Progenitor cell of endocrine pancreas (in vitro differentiated cells): ENCODE measurements at regions not wholly inside any gene's neighbourhood (a gene's known extent, or its start where the extent isn't known, plus 50 kb on each side); places are given as distances from the start of the nearest gene placed in this dataset.

Experiments used
- DNase-seq: peaks from one replicate; pipeline ENCODE4 v3.0.0; 2021; ENCODE audit warnings: low spot score; ENCODE audit not compliant: unreplicated experiment
- H3K27ac Mint-ChIP-seq: 2 replicates; pipeline ENCODE4 v1.8.0; 2021; ENCODE audit warnings: mild to moderate bottlenecking, moderate library complexity, mixed read lengths
- H3K27me3 Mint-ChIP-seq: 2 replicates; pipeline ENCODE4 v1.8.0; 2021; ENCODE audit warnings: mixed read lengths
- H3K36me3 Mint-ChIP-seq: 2 replicates; pipeline ENCODE4 v1.8.0; 2022; ENCODE audit warnings: mixed read lengths; ENCODE audit not compliant: insufficient read depth
- H3K4me1 Mint-ChIP-seq: 2 replicates; pipeline ENCODE4 v1.8.0; 2021; ENCODE audit warnings: low read depth, mixed read lengths
- H3K4me3 Mint-ChIP-seq: 2 replicates; pipeline ENCODE4 v1.8.0; 2021; ENCODE audit warnings: low read depth, mild to moderate bottlenecking, moderate library complexity, mixed read lengths
- H3K9me3 Mint-ChIP-seq: 2 replicates; pipeline ENCODE4 v1.8.0; 2021; ENCODE audit warnings: low read depth, mixed read lengths
- TF ChIP-seq, protein P1 (sequence below): fragments of 200-600 bp; sonication (generic); IDR thresholded peaks from one replicate; pipeline ENCODE4 v1.5.0; 2021; ENCODE audit warnings: antibody characterized with exemption, mild to moderate bottlenecking; ENCODE audit not compliant: unreplicated experiment

GRCh38 chr18:4987452-4988405 is 209.3 kb downstream of the AKAIN1 start:
- no peak overlapping the region for H3K4me3 Mint-ChIP-seq

DNA sequence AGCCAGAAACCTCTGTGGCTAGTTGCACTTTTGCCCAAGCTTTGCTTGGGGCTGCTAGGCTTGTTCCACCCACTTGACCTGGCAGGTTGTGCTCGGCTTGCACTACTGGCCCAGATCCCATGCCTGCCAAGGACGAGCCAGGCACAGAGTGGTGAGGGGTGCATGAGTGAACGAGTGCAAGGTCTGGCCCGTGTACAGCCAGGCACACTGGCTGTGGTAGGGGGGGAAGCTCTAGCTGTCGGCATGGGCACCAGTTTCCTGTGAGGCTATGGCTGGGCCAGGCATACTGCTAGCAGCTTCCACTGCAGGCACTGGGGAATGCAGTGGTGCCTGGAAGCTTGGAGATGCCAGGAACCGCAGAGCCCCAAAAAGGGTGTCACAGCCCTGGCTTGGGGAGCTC is 210.4 kb downstream of the AKAIN1 start:
- peaks cover 3% of the 10 kb centered on the region for H3K4me1 Mint-ChIP-seq
- H3K9me3 Mint-ChIP-seq = peaks cover 13% of the 10 kb centered on the region
- DNase-seq = no peak
- TF ChIP-seq, protein P1, sequence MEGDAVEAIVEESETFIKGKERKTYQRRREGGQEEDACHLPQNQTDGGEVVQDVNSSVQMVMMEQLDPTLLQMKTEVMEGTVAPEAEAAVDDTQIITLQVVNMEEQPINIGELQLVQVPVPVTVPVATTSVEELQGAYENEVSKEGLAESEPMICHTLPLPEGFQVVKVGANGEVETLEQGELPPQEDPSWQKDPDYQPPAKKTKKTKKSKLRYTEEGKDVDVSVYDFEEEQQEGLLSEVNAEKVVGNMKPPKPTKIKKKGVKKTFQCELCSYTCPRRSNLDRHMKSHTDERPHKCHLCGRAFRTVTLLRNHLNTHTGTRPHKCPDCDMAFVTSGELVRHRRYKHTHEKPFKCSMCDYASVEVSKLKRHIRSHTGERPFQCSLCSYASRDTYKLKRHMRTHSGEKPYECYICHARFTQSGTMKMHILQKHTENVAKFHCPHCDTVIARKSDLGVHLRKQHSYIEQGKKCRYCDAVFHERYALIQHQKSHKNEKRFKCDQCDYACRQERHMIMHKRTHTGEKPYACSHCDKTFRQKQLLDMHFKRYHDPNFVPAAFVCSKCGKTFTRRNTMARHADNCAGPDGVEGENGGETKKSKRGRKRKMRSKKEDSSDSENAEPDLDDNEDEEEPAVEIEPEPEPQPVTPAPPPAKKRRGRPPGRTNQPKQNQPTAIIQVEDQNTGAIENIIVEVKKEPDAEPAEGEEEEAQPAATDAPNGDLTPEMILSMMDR = no peak
- H3K27ac Mint-ChIP-seq = no peak overlapping the region
- no peak overlapping the region for H3K4me3 Mint-ChIP-seq
- peaks cover 4% of the 10 kb centered on the region for H3K27me3 Mint-ChIP-seq
- H3K36me3 Mint-ChIP-seq = peaks cover 2% of the 10 kb centered on the region

More at GRCh38 chr18:4987452-4988405, 209.3 kb downstream of the AKAIN1 start:
- no peak for DNase-seq
- Mint-ChIP-seq H3K9me3 (peaks cover 12% of the 10 kb centered on the region), H3K27ac (no peak overlapping the region), H3K36me3 (peaks cover 2% of the 10 kb centered on the region), H3K4me1 (peaks cover 3% of the 10 kb centered on the region), H3K27me3 (peaks cover 4% of the 10 kb centered on the region)
- TF ChIP-seq, protein P1 = no peak

- Mint-ChIP-seq H3K27me3 (peaks cover 4% of the 10 kb centered on the region), H3K4me1 (peaks cover 3% of the 10 kb centered on the region)
- TF ChIP-seq, protein P1 = no peak
Measured at GRCh38 chr18:4986066-4986465, 211.0 kb downstream of the AKAIN1 start.

DNA sequence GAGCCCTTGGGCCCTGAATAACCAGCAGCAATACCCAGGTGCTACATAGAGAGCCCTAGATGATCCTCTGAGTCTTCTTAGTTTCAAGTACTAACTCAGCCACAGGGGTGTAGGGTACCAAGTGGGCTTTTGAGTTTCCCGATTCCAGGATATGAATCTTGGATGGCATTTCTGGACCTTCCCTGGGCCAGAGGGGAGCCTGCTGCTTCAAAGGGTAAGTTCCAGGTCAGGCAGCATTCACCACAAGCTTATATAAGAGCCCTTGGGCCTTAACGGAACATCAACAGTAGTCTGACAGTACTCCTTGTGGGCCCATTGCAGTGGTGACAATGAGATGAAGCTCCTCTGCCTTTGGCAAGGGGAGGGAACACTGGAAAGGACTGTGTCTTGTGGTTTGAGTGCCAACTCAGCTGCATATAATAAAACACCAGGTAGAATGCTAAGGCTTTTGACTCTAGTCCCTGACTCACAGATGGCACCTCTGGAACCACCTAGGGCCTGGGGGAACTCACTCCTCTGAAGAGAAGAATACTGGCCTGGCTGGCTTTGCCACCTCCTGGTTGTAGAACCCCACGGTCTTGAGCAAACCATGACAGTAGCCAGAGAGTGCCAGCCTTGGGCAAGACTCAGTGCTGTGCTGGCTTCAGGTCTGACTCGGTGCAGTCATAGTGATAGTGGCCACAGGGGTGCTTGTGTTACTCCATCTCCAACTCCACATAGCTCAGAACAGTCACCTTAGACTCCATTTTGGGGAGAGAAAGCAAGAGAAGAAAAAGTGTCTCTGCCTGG is 235.7 kb downstream of the AKAIN1 start:
- no peak overlapping the region for H3K4me3 Mint-ChIP-seq
- peaks cover 1% of the 10 kb centered on the region for H3K4me1 Mint-ChIP-seq
- peaks cover 17% of the 10 kb centered on the region for H3K9me3 Mint-ChIP-seq
- no peak overlapping the region for H3K27ac Mint-ChIP-seq
- peaks cover 2% of the 10 kb centered on the region for H3K36me3 Mint-ChIP-seq
- DNase-seq = no peak
- no peaks in the 10 kb centered on the region for H3K27me3 Mint-ChIP-seq
- TF ChIP-seq, protein P1 = no peak

More at GRCh38 chr18:4986066-4986465, 211.0 kb downstream of the AKAIN1 start:
- Mint-ChIP-seq H3K27ac (no peak overlapping the region), H3K36me3 (peaks cover under 1% of the 10 kb centered on the region), H3K9me3 (peaks cover 10% of the 10 kb centered on the region), H3K4me3 (no peak overlapping the region)
- no peak for DNase-seq

- no peak for DNase-seq
- H3K27ac Mint-ChIP-seq = no peak overlapping the region
- H3K36me3 Mint-ChIP-seq = peaks cover 2% of the 10 kb centered on the region
- H3K4me3 Mint-ChIP-seq = no peak overlapping the region
- H3K4me1 Mint-ChIP-seq = peaks cover 1% of the 10 kb centered on the region
- TF ChIP-seq, protein P1 = no peak
- no peaks in the 10 kb centered on the region for H3K27me3 Mint-ChIP-seq
- peaks cover 17% of the 10 kb centered on the region for H3K9me3 Mint-ChIP-seq
Measured at GRCh38 chr18:4960578-4960977, 236.5 kb downstream of the AKAIN1 start.
